Neural progenitor cell (in vitro differentiated cells): ENCODE measurements at regions not wholly inside any gene's neighbourhood (a gene's known extent, or its start where the extent isn't known, plus 50 kb on each side); places are given as distances from the start of the nearest gene placed in this dataset.

Experiments
- CTCF ChIP-seq: fragments of 200-600 bp; sonication (generic); IDR thresholded peaks from 2 replicates; pipeline ENCODE4 v1.5.1; 2017; ENCODE audit warnings: antibody characterized with exemption, mild to moderate bottlenecking
- EZH2 ChIP-seq: fragments of 200-600 bp; sonication (generic); IDR thresholded peaks from 2 replicates; pipeline ENCODE4 v1.6.1; 2017; ENCODE audit warnings: antibody characterized with exemption, mild to moderate bottlenecking, moderate library complexity

DNA sequence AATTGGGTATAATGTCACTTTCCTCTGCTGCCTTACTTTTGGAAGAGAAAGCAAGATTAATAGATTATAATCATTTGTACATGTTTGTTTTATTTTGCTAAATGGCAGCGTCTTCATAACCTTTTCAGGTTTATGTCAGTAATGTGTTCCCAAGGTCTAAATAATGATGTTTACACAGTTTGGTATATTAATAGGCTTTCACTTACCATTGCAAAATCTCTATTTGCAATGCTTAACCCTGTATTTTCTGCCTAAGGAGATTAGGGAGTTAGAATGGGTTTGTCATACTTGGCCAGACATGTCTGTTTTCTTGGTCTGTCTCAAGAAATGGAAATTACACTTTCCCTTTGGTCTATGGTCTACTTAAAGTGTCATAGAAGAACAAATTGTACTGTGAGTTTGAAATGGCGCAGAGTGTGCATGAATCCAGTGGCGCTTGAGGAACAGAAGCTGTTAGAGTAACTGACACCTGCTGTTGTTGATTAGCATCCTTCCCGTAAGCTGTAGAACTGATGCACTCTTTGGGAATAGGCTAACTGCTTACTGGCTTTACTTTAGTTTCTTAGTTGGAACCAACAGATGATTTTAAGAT, 261.1 kb downstream of the SAMD5 start:
- TF ChIP-seq CTCF (no peak), EZH2 (no peak)
